GM12875 (cell line): ENCODE measurements at regions not wholly inside any gene's neighbourhood (a gene's known extent, or its start where the extent isn't known, plus 50 kb on each side); places are given as distances from the start of the nearest gene placed in this dataset.

Experiments used
- H3K4me3 ChIP-seq: one replicate; pipeline ENCODE4 v1.5.1; 2011; ENCODE audit warnings: low read depth, low read length, control low read depth
- TF ChIP-seq, protein P1 (sequence below): IDR thresholded peaks from 2 replicates; pipeline ENCODE4 v1.5.1; 2011; ENCODE audit warnings: low read depth, mild to moderate bottlenecking, control low read depth, inconsistent platforms, low read length, moderate library complexity, borderline replicate concordance; ENCODE audit not compliant: insufficient read depth

DNA sequence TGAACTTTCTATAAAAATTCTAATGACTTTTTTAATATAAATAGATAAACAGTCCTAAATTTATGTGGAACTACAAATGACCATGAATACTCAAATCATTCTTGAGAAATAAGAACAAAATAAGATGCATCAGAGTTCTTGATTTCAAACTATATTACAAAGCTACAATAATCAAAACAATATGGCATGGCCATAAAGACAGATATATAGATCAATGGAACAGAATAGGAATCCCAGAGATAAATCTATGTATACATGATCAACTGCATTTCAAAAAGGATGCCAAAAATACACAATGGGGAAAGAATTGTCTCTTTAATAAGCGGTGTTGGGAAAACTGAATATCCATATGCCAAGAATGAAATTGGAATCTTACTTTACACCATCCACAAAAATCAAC is 98.4 kb upstream of the IL15 start:
- no peak overlapping the region for H3K4me3 ChIP-seq
- TF ChIP-seq, protein P1, sequence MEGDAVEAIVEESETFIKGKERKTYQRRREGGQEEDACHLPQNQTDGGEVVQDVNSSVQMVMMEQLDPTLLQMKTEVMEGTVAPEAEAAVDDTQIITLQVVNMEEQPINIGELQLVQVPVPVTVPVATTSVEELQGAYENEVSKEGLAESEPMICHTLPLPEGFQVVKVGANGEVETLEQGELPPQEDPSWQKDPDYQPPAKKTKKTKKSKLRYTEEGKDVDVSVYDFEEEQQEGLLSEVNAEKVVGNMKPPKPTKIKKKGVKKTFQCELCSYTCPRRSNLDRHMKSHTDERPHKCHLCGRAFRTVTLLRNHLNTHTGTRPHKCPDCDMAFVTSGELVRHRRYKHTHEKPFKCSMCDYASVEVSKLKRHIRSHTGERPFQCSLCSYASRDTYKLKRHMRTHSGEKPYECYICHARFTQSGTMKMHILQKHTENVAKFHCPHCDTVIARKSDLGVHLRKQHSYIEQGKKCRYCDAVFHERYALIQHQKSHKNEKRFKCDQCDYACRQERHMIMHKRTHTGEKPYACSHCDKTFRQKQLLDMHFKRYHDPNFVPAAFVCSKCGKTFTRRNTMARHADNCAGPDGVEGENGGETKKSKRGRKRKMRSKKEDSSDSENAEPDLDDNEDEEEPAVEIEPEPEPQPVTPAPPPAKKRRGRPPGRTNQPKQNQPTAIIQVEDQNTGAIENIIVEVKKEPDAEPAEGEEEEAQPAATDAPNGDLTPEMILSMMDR, result no peak

DNA sequence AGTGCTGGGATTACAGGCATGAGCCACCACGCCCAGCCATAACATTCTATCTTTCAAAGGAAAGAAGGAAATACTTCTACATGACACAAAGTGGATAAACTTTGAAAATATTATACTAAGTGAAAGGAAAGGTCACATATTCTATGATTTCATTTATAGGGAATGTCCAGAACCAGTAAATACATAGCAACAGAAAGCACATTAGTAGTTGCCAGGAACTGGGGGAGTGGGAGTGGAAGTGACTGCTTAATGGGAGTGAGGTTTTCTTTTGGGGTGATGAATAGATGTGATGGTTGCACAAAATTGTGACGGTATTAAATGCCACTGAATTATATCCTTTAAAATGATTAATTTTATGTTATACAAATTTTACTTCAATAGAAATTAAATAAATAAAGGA is 95.7 kb upstream of the IL15 start:
- TF ChIP-seq, protein P1, result no peak
- H3K4me3 ChIP-seq, result no peak overlapping the region

DNA sequence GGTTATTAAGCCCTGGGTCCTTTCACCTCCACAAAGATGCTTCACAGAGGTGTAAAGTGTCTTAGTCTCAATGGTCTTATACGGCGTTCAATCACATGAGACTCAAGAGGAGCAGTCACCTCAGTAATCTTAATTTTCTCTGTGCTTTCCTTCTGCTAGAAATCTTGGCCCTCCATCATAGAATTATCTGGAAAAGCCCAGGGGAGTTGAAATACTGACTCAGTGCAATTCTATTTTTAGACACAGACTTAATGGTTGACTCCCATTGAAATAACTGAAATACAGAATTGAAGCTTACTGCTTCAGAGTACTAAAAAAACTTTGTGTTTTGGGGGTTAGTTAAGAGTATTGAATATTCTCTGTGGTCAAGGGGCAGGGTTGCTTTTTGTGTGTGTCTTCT is 94.5 kb upstream of the IL15 start:
- H3K4me3 ChIP-seq, result no peak overlapping the region
- TF ChIP-seq, protein P1, result no peak

DNA sequence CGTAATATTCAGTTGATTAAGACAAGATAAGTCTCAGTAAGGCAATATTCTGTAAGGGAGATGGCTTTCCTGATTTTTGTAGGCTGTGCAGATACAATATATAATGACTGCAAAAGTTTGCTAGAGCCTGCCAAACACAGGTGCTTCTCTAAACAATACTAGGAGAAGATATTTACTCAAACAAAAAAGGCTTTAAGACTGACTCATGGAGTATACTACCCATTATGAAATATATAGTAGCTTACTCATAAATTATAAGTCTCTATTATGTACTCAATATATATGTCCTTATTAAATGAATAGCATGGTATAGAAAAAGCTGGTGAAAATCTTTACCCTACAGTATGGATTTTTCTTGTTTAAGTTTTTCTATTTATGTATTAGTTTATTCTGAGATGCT is 93.2 kb upstream of the IL15 start:
- no peak overlapping the region for H3K4me3 ChIP-seq
- TF ChIP-seq, protein P1, result no peak

DNA sequence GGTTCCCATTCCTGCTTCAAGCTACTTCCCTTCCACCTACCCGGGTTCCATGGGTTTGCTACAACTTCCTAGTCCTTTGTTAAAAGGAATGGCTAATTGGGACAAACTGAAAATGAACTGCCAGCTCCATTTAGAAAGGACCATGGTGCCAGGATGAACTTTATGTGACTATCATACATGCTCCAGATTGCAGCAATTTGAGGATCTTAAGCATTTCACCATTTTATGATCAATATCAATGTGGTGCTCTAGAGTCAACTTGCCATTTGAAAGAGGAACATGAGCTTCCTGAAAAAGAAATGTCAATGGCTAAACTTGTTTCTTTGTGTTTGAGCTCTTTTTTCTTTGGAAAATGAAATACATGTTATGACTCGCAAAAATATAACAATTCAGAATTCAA is 92.7 kb upstream of the IL15 start:
- TF ChIP-seq, protein P1, result no peak

DNA sequence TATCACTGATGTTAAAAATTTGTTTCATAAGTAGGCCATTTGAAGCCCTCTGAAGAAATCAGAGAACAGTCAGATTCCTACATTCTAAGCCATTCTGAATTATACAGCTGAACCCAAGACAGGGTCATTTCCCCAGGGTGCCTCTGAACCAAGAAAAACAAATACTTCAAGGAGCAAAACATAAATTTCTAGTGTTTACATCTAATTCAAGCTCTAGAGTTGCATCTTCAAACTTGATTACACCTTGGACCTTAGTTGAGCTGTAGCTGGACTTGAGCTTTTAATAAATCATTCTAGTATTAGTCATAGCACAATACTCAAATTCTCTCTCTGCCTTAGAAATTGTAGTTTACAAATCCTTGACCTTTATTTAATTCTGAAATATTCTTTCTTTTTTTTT is 87.6 kb upstream of the IL15 start:
- H3K4me3 ChIP-seq, result no peak overlapping the region
- TF ChIP-seq, protein P1, result no peak

More for the DNA sequence above, 92.7 kb upstream of the IL15 start:
- H3K4me3 ChIP-seq, result no peak overlapping the region

DNA sequence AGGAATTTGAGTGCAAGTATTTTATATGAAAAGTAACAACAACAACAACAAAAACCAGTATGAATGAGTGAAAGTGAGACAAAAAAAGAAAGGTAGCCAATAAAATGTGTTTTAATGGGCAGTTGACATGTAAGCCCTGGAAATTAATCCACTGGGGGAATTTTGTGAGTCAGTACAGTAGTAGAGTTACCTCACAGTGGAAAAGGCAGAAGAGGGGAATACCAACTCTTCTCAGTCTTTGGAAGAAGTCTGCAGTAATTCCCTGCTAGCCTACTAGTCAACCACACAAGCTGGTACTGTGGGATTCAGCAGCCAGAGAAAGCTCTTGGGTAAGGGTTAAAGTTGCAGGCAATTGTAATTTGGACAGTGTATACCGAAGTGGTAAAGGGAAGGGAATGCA is 76.3 kb upstream of the IL15 start:
- TF ChIP-seq, protein P1, result no peak
- H3K4me3 ChIP-seq, result no peak overlapping the region
